Heart left ventricle (tissue), 13 donors: ENCODE measurements at regions not wholly inside any gene's neighbourhood (a gene's known extent, or its start where the extent isn't known, plus 50 kb on each side); places are given as distances from the start of the nearest gene placed in this dataset.

Source experiments
- POLR2A ChIP-seq, 2 donors: fragments of 450-650 bp; IDR thresholded peaks; one replicate each; pipeline ENCODE4 v1.6.1; 2017; ENCODE audit warnings: antibody characterized with exemption in 2 of 2, mild to moderate bottlenecking in 2 of 2, moderate library complexity in 2 of 2
- TF ChIP-seq, protein P1 (sequence below), 12 donors: fragments of 200-600 bp; sonication (generic) in 4 of 12; IDR thresholded peaks; one replicate each; pipeline versions ENCODE4 v1.5.0 to v1.8.0; 2018 to 2022; ENCODE audit warnings: antibody characterized with exemption in 12 of 12, mild to moderate bottlenecking in 5 of 12
- donor health status: ischemic (EF 13 %, LVEDD 7.1; RV severe dilation, severe dysfunction).
- donor health status: DM: no; HTN: yes; CAD: no.
- donor health status: DM: no; HTN: no; CAD: no.
- donor health status: ischemic (EF 25% LVEDD 6.9; RV normal size, moderate dysfunction).
- donor health status: ischemic (EF 25% LVEDD 5.7; RV mildly dilated, moderate dysfunction).
- donor health status: ischemic (EF 35%, LVEDD 5.7; RV mildly dilated, moderate dysfunction).
- donor health status: nonischemic (EF 11% LVEDD 7.7; RV severe dilation, severe dysfunction).
- donor health status: DM: yes; HTN: yes; CAD: no.
- donor health status: PGD.
- donor health status: ischemic (EF 29% LVEDD 5.4; RV normal size, mild dysfunction).
- donor health status: nonischemic (EF 23%, LVEDD 6.1; RV moderate dilation, normal function).

DNA sequence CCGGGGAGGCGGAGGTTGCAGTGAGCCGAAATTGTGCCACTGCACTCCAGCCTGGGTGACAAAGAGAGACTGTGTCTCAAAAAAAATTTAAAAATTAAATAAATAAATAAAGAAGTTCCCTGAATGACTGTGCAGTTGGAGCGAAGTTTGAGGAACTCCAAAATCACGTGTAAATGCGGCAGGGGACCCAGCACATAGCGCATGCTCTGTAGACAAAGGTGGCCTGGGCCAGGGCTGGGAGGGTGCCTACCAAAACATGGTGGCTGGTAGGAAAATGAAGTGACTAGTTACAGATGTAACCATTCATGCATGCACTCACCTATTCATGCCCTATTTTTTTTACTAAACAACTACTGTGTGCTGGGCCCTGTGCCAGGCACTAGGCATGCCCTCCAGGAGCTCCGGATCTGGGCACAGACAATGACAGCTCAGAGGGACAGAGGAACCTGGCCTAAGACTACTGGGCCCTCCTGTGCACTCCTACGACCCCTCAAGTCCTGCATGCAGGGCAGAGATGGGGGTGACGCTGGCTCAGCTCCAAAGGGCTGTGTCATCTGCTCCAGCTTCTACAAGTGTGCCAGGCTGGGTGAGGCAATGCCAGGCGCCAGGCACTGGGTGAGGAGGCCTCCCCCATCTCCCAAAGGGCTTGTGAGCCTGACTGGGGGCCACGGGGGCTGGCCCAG, 65.3 kb downstream of the RMI2 start:
- TF ChIP-seq, protein P1, sequence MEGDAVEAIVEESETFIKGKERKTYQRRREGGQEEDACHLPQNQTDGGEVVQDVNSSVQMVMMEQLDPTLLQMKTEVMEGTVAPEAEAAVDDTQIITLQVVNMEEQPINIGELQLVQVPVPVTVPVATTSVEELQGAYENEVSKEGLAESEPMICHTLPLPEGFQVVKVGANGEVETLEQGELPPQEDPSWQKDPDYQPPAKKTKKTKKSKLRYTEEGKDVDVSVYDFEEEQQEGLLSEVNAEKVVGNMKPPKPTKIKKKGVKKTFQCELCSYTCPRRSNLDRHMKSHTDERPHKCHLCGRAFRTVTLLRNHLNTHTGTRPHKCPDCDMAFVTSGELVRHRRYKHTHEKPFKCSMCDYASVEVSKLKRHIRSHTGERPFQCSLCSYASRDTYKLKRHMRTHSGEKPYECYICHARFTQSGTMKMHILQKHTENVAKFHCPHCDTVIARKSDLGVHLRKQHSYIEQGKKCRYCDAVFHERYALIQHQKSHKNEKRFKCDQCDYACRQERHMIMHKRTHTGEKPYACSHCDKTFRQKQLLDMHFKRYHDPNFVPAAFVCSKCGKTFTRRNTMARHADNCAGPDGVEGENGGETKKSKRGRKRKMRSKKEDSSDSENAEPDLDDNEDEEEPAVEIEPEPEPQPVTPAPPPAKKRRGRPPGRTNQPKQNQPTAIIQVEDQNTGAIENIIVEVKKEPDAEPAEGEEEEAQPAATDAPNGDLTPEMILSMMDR (IDR thresholded peaks at IDR 0.05), result no peak
- no peak for TF ChIP-seq POLR2A (IDR thresholded peaks at IDR 0.05)
